NCI-H2171 treated with DMSO at 0.1 percent for 48 hours (cell line): ENCODE measurements at regions not wholly inside any gene's neighbourhood (a gene's known extent, or its start where the extent isn't known, plus 50 kb on each side); places are given as distances from the start of the nearest gene placed in this dataset.
A peak's percentile ranks its signal among the peaks of the same experiment; 100 is the strongest.
"Not testable (repeated sequence)": the region's sequence is repeated elsewhere in the genome, so short reads cannot be mapped to it uniquely, and the experiment has no call there.

ENCODE experiments used
- DNase-seq: peaks from one replicate; lab custom pipeline; 2025; lab: John Stamatoyannopoulos, UW

DNA sequence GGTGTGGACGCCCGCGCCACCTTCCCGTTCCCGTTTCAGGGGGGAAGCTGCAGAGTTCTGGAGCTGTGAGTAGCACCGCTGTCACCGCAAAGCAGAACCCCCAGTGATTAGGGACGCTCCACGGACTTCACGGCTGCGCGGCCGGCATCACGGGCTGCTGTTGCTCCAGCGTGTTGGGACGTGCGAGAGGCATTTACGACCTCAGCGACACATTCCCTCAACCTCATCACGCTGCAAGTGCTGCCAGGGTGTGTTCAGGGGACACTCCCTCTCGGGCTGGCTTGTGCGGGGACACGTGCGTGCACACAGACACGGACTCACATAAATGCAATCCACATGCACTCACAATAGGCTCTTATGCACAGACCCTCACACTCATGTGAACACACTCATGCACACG is 187.9 kb downstream of the NPIPB11 start:
- DNase-seq, result not testable (repeated sequence)

DNA sequence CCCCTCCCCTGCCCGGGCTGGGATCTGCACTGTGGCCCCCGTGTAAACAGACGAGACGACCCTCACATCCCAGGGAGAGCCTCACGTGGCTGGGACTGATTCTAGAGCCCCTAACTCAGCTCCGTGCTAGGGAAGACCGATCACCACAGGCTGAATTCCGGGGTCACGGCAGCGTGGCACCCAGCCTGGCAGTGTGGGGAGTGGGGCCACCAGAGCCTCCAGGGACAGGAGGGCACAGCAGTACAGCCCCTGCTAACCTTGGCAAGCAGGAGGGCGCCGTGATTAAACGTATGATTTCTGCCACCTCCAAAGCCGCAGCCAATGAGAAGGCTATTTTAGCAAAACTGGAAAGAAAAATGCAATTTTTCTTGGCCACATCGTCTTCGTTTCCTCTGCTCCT is 188.3 kb downstream of the NPIPB11 start:
- DNase-seq, result not testable (repeated sequence)

DNA sequence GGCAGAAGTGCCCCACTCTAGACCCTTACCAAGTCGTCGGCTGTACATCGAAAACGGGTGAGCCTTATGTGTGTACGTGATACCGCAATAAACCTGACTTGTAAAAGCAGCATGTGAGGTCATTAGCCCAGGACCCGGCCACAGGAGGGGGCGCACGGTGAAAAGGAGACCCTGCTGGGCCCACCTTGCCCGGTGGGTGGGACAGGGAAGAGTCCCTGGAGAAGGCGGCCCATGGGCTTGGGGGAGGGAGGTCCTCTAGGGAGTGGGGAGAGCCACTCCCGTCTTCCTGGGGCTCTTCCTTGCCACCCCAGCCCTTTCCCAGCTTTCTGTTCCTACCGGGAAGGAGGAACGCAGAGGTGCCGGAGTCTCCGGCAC is 188.8 kb downstream of the NPIPB11 start:
- not testable (repeated sequence) for DNase-seq

DNA sequence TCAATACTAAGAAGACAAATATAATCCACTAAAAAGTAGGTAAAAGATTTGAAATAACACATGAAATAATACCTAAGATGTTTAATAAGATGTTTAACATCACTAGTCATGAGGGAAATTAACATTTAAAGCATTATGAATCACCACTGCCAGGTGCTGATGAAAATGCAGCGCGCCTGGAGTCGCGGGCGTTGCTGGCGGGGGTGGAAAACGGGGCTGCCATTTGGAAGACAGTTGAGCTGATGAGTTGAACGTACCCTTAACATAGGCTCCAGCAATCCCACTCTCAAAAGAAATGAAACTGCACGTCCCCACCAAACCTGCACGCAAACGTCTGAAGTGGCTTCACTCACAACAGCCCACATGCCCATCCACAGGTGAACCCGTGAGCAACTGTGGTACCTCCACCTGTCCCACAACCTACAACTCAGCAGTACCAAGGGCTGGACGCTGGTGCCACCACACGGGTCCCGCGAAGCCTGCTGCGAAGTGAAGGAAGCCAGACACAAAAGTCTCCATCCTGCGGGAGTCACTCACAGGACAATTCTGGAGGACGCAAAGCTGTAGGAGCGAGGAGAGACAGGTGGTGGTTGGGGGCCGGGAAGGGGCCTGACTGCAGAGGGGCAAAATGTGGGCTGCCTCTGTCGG is 189.3 kb downstream of the NPIPB11 start:
- not testable (repeated sequence) for DNase-seq

DNA sequence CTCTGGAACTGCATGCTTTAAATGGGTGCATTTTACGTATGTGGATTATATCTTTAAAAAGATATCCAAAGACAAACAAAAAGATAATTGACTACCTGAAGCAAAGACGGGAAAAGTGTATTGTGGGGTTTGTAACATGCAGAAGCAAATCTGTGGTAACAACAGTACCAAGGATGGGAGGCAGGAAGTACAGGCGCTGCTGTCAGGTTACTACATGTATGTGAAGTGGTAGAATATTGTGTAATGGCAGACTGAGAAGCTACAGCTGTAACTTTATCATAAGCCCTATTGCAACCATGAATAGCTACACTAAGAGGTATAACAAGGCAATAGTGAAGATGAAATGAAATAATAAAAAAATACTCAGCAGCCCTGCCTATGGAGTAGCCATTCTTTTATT is 192.7 kb downstream of the NPIPB11 start:
- not testable (repeated sequence) for DNase-seq

DNA sequence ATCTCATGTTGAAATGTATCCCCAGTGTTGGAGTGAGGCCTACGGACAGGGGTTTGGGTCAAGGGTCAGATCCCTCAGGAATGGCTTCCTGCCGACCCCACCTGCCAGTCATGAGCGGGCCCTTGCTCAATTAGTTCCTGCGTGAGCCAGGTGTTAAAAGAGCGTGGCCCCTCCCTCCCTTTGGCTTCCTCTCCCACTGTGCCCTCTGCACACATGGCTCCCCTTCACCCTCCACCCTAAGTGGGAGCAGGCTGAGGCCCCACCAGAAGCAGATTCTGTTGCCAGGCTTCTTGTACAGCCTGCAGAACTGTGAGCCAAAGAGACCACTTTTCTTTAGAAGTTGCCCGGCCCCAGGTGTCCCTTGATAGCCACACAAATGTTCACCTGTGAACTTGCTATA is 193.3 kb downstream of the NPIPB11 start:
- not testable (repeated sequence) for DNase-seq

DNA sequence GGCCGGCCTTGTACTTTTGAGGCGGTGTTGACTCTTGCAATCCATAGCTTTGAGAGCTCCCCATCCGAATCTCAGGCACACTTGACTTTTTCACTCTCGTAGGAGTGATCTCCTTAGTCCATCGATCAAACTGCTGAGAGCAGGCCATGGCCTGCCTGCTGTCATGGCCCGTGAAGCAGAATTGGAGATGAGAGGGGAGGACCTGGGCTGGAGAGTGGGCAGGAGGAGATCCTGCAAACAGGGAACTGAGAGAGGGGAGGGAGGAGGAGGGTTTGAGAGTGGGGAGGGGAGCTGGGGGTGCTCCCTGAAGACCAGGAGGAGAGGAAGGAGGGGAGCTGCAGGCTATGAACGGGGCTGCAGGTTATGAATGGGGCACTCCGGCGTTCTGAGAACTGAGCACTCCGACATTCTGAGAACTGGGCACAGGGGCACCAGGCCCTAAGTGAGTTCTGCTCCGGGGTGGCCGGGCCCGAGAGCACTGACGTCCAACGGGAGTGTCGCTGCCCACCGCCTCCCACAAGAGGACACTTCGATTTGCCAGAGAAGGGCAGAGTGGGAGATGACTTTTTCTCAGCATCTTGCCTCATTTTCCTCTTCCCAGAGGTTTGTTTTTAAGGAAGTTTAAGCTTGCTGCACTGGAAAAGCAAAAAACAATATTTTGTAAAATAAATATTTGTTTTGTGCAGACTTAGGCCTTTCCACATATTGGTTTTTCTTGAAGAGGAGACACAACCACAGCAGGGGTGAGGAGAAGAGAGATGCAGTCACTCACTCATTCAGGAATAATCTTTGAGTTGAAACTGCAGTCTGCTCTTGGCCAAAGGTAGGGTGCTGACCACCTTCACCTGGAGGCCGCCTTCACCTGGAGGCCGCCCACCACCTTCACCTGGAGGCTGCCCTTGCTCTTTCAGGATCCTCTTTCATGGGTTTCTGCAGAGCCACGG is 194.2 kb downstream of the NPIPB11 start:
- DNase-seq, result not testable (repeated sequence)

DNA sequence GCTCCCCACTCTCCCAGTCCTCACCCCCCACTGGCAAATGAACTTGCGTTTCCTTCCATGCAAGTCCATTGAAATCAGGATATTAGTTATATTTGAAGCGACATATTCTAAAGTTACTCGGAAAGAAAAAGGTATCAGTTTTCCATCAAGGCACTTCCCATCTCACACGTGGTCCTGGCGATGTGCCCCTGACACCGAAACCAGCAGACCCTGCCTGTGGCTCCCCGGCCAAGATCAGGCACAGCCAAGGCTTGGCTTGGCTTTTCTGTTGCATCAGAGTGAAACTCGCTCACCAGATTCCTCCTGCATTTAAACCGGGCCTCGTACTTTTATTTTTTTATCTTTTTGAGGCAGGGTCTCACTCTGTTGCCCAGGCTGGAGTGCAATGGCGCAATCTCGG is 195.1 kb downstream of the NPIPB11 start:
- DNase-seq, result not testable (repeated sequence)

DNA sequence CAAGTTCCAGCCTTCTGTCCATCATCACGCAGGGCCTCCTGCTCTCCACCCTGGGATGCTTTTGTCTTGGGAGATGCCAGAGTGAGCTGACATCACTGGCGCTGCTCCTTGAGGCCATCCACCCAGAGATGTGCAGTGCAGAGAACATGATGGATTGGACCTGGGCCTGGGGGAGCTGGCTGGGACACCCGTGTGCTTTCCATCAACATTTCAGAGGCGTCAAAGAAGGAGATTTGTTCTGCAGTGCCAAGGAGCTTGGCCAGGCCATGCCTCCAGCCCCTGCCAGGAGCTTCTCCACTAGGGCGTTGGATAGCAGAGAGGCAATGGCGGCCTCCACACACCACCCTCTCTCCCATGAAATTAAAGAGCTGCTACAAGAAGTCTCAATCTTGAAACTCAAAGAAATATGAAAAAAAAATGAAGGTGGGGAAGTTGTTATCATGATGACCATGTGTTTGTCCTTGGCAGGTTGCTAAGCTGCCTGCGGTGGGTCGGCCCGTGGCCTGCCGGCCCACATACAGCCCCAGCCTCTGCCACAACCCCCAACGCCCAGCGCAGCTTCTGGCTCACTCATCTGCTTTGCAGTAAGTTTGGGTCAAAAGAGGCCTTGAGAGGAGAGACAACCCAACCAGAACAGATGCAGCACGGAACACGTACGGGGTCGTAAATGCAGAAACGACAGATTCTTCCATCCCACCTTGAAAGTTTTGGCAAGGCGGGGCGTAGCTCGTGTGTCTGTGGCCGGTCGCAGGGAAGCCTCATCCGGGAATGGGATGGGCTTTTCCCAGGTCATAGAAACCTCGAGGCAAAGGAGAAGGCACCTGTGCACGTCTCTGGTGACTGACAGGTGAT is 196.0 kb downstream of the NPIPB11 start:
- not testable (repeated sequence) for DNase-seq

DNA sequence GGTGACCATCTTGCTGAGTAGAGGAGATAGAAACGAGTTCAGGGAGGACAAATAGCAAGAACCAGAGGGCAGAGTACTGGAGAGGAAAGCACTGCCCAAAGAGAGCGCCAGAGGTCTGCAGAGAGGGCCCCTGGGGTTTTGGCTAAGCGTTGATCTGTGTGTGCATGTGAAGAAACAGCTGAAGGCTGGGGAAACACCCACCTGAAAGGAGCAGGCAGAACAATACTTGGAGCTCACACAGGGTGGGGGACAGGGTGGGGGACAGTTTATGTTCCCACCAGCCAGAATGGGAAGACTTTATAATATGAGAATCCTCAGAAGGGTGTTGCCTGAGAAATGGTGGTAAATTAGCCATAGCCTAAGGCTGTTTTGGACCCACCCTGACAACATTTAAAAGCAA is 200.4 kb downstream of the NPIPB11 start:
- DNase-seq, result not testable (repeated sequence)

DNA sequence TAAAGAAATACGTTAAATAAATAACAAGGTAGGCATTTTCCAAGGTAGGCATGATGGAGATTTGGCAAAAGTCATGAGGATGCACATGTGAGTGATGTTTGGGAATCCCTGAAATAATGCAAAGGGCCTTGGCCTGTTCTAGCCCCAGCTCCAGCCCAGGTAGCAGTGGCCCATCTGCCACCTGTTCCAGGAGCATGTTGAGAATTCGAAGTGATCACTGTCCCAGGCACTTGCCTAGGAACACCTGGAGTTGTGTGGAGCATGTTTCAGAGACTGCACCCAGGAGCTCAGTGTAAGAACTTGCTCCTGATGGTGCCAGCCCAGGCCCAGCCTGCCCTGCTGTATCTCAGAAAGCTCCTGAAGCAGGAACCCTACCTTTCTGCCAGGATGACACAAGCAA is 201.4 kb downstream of the NPIPB11 start:
- DNase-seq, result not testable (repeated sequence)

DNA sequence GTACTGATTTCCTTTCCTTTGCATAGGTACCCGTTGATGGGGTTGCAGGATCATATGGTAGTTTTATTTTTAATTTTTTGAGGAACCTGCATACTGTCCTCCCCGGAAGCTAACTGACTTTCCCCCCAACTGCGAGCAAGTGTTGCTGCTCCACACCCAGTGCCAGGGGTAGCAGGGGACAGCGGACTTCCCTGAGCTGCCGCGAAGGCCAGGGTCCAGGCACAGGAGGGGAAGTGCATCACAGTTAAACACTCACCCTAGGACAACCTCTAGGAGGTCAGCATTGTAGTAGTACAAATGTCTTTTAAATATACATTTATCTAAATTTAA is 201.7 kb downstream of the NPIPB11 start:
- DNase-seq, result no peak

DNA sequence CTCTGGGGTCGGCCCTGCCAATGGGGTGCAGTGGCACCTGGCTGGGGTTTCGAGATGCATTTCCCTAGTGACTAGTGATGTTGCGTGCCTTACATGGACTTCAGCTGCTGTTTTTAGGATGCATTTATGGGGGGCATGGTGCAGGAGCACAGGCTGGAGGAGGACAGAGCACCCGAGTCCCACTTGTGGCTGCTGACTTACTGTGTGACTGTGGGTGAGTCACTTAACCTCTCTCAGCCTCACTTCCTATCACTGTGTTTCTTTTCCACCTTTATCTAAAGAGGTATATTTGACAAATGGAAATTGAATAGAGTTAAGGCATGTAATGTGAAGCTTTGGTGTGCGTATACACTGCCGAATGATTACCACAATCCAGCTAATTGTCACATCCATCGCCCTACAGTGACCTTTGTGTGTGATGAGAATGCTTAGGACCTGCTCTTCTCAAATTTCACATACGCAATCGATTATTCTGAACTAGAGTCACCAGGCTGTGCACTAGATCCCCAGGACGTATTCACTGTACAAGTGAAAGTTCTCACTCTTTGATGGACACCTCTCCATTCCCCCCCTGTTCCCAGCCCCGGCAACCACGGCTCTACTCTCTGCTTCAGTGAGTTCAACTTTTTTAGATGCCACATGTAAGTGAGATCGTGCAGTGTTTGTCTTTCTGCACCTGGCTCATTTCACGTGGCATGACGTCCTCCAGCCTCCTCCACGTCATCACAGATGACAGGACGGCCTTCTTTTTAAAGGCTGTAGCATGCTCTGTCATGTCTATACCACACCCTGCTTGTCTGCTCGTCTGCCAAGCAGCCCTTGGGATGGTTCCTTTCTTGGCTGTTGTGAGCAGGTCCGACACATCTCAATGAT is 202.3 kb downstream of the NPIPB11 start:
- not testable (repeated sequence) for DNase-seq

DNA sequence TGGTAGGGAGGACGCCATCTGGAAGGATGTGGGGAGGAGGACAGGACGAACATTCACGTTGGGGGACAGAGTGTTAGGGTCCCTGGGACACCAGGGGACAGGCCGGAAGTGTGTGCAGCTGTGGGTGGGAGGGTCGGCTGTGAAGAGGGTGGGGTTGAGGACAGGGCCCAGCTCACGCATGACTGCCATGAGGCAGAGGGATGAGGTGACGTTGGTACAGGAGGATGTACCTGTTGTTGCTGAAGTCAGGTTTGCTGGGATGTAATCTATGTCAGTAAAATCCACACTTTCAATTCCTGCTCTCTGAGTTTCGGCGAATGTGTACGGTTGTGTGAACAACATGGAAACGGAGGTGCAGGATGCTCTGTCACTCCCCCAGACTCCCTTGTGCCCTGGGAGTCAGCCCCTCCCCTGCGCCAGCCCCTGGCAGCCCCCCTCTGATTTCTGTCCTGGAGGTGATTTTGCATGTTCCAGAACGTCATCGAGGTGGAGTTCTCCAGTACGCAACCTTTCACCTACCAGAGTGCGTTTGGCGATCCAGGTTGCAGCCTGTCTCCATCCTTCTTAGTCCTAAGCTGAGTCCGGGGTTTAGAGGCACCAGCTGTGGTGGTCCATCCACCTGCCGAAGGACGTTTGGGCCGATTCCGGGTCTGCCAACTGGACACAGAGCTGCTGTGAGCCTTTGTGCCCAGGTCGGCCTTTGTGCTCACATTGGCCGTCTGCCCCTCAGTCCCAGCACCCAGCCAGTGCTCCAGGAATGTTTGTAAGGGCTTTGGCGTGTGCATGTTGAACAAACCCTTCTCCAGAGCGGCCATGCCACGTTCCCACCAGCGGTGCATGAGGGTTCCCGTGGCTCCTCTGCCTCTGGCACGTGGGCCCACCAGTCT is 203.2 kb downstream of the NPIPB11 start:
- not testable (repeated sequence) for DNase-seq

DNA sequence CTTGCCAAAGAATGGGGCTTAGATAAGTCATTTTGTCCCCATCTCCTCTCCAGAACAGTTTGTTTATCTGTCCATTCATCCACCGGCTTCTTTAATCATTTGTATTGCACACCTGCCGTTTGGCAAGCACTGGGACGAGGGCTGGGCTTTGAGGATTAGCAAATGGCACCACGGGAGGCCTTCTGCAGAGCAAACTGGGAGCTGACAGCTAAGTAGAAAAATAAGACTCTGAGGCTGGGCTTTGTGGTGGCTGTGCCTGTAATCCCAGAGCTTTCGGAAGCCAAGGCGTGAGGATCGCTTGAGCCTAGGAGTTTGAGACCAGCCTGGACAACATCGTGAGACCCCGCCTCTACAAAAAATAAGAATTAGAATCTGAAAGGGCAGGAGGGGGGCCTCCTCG is 203.9 kb downstream of the NPIPB11 start:
- DNase-seq, result not testable (repeated sequence)

DNA sequence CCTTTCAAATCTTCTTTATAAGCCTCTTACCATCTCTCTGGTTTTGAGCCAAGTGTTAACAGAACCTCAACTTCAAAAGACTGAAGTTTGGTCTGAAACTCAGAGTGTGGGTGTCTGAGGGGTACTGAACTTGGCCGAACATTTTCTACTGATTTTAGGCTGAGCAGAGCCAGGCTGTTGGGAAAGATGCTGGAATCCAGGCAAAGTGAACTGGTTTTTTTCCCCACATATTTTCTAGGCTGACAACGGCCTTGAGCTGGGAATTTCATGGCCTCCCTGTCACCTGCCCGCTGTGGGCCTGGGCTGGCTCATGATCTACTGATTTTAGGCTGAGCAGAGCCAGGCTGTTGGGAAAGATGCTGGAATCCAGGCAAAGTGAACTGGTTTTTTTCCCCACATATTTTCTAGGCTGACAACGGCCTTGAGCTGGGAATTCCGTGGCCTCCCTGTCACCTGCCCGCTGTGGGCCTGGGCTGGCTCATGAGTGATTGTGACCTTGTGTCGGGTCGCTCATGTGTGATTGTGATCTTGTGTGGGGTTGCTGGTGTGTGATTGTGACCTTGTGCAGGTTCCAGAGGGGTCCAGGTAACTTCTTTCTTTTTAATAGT is 204.4 kb downstream of the NPIPB11 start:
- DNase-seq, result not testable (repeated sequence)

DNA sequence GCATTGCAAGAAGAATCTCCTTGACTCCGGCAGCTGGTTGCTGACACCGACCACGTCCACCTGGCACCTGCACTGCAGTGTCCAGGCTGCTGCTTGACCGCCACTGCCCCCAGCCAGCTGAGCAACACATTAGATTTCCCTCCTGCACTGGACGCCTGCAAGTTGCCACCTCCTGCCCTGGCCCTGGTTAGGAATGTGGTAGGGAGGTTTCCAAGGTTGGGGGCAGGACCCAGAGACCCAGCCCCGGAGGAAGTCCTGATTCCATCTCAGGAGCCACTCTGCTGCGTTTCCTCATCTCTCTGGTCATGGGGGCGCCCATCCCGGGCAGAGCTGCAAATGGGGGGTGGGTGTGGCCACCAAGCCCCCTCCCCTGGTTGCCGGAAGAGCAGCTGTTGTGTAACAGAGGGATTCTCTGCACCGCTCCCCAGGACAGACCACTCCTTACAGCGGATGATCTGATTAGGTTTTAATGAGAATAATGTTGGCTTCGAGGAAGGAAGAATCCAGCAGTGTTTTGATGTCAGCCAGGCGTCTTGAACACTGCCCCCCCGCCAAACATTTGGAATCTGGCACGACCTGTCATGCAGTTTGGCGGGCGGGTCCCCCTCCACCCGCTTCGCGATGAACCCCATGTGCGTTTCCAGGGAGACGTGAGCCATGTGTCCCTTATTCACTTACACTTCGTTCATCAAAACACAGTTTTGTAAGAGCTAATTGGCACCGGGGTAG is 205.1 kb downstream of the NPIPB11 start:
- DNase-seq, result not testable (repeated sequence)

DNA sequence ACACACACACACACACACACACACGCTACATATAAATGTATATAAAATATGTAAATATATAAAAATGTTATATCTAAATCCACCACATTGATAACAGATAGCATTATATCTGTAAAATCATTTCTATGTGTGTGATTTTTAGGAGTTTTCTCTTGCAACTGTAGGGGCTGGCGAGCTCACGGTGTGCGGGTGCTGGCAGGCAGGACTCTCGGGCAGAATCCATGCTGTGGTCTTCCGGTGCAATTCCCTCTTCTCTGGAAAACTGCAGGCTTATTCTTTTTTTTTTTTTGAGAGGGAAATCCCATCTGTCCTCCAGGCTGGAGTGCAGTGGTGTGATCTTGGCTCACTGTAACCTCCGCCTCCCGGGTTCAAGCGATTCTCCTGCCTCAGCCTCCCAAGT is 205.8 kb downstream of the NPIPB11 start:
- peak; percentile 17 for DNase-seq

DNA sequence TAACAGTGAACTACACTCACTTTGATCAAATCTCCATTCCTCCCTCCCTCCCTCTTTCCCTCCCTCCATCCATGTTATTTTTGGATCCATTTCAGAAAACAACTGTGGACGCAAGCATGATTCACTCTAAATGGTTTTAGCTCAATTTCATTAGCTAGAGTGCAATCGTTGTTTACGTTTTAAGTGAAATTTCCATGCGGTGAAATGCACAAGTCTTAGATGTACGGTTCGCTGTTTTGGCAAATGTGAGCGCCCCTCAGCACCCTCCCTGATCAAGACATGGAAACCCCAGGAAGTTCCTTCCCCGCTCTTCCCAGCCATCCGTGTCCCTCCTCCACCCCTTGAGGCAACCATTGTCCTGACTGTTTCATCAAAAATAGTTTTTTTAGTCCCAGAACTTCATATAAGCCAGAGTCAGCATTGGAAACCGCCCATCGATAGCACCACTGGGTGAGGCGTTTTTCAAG is 206.3 kb downstream of the NPIPB11 start:
- not testable (repeated sequence) for DNase-seq
